ENCODE measurements at regions not wholly inside any gene's neighbourhood (a gene's known extent, or its start where the extent isn't known, plus 50 kb on each side); places are given as distances from the start of the nearest gene placed in this dataset.
"Not testable (repeated sequence)": the region's sequence is repeated elsewhere in the genome, so short reads cannot be mapped to it uniquely, and the experiment has no call there.

GRCh38 chr6:168934660-168935627 lies 318.7 kb downstream of the THBS2 start:
- Histone ChIP-seq H3K4me3 (ENCODE audit: low read length) (no peak overlapping the region), H3K79me2 (ENCODE audit: low read length) (no peaks in the 10 kb centered on the region), H2AFZ (ENCODE audit: low read length) (no peak overlapping the region), H3K4me2 (ENCODE audit: low read depth, low read length) (no peak overlapping the region), H3K36me3 (replicated peaks; ENCODE audit: insufficient read depth, low read length) (no peaks in the 10 kb centered on the region), H3K9ac (ENCODE audit: low read length) (no peak overlapping the region), H3K9me2 (replicated peaks; ENCODE audit: insufficient read depth, low read length) (no peaks in the 10 kb centered on the region), H3K27me3 (replicated peaks; ENCODE audit: insufficient read depth, low read length) (no peaks in the 10 kb centered on the region), H4K20me1 (ENCODE audit: insufficient read depth, low read length) (no peaks in the 10 kb centered on the region), H3K4me1 (ENCODE audit: low read length) (no peaks in the 10 kb centered on the region), H3F3A (ENCODE audit: insufficient read depth, low read length) (no peaks in the 10 kb centered on the region), H3K9me3 (replicated peaks; ENCODE audit: insufficient read depth, low read length) (no peaks in the 10 kb centered on the region), H3K27ac (ENCODE audit: low read length) (no peak overlapping the region)
- TF ChIP-seq CTCF (IDR thresholded peaks at IDR 0.05; ENCODE audit: low read length) (no peak), EZH2 (optimal IDR thresholded peaks at IDR 0.05; ENCODE audit: low read depth, low read length) (no peak), EZH2phosphoT487 (IDR thresholded peaks at IDR 0.05; ENCODE audit: low read length) (no peak)
- DNase-seq: no peak

- not testable (repeated sequence) for H4K20me1 ChIP-seq (ENCODE audit: insufficient read depth, low read length); H3K4me2 ChIP-seq (ENCODE audit: low read depth, low read length); H3K79me2 ChIP-seq (ENCODE audit: low read length); H2AFZ ChIP-seq (ENCODE audit: low read length); H3F3A ChIP-seq (ENCODE audit: insufficient read depth, low read length); H3K9me3 ChIP-seq (replicated peaks; ENCODE audit: insufficient read depth, low read length); DNase-seq; H3K36me3 ChIP-seq (replicated peaks; ENCODE audit: insufficient read depth, low read length); H3K9ac ChIP-seq (ENCODE audit: low read length); H3K9me2 ChIP-seq (replicated peaks; ENCODE audit: insufficient read depth, low read length); H3K27me3 ChIP-seq (replicated peaks; ENCODE audit: insufficient read depth, low read length); H3K4me1 ChIP-seq (ENCODE audit: low read length); H3K4me3 ChIP-seq (ENCODE audit: low read length); H3K27ac ChIP-seq (ENCODE audit: low read length)
These were observed 321.5 kb downstream of the THBS2 start for GRCh38 chr6:168932171-168932570.

- H3K4me2 ChIP-seq (ENCODE audit: low read depth, low read length); H3K9me2 ChIP-seq (replicated peaks; ENCODE audit: insufficient read depth, low read length); H3K27me3 ChIP-seq (replicated peaks; ENCODE audit: insufficient read depth, low read length); H3K9me3 ChIP-seq (replicated peaks; ENCODE audit: insufficient read depth, low read length); DNase-seq; H3K4me1 ChIP-seq (ENCODE audit: low read length); H3K9ac ChIP-seq (ENCODE audit: low read length); H3F3A ChIP-seq (ENCODE audit: insufficient read depth, low read length); H4K20me1 ChIP-seq (ENCODE audit: insufficient read depth, low read length); H3K27ac ChIP-seq (ENCODE audit: low read length); H3K79me2 ChIP-seq (ENCODE audit: low read length); H2AFZ ChIP-seq (ENCODE audit: low read length); H3K4me3 ChIP-seq (ENCODE audit: low read length); H3K36me3 ChIP-seq (replicated peaks; ENCODE audit: insufficient read depth, low read length): not testable (repeated sequence)
These were observed 322.6 kb downstream of the THBS2 start for GRCh38 chr6:168931072-168931471.

GRCh38 chr6:168929871-168930450 lies 323.7 kb downstream of the THBS2 start:
- Histone ChIP-seq H3K27ac (ENCODE audit: low read length) (no peak overlapping the region), H3K27me3 (replicated peaks; ENCODE audit: insufficient read depth, low read length) (no peaks in the 10 kb centered on the region), H3K4me3 (ENCODE audit: low read length) (no peak overlapping the region), H2AFZ (ENCODE audit: low read length) (no peak overlapping the region), H3K79me2 (ENCODE audit: low read length) (no peaks in the 10 kb centered on the region), H3K4me1 (ENCODE audit: low read length) (no peaks in the 10 kb centered on the region), H4K20me1 (ENCODE audit: insufficient read depth, low read length) (no peaks in the 10 kb centered on the region), H3F3A (ENCODE audit: insufficient read depth, low read length) (no peaks in the 10 kb centered on the region), H3K9ac (ENCODE audit: low read length) (no peak overlapping the region), H3K9me2 (replicated peaks; ENCODE audit: insufficient read depth, low read length) (no peaks in the 10 kb centered on the region), H3K9me3 (replicated peaks; ENCODE audit: insufficient read depth, low read length) (no peaks in the 10 kb centered on the region), H3K4me2 (ENCODE audit: low read depth, low read length) (no peak overlapping the region), H3K36me3 (replicated peaks; ENCODE audit: insufficient read depth, low read length) (no peaks in the 10 kb centered on the region)
- DNase-seq: no peak
- TF ChIP-seq EZH2phosphoT487 (IDR thresholded peaks at IDR 0.05; ENCODE audit: low read length): no peak
